NT2/D1 (cell line): ENCODE measurements at regions not wholly inside any gene's neighbourhood (a gene's known extent, or its start where the extent isn't known, plus 50 kb on each side); places are given as distances from the start of the nearest gene placed in this dataset.

Experiments used
- SUZ12 ChIP-seq: IDR thresholded peaks from 2 replicates; pipeline ENCODE4 v1.6.1; 2011; ENCODE audit not compliant: insufficient read length, insufficient read depth; ENCODE audit errors: extremely low read depth
- YY1 ChIP-seq: IDR thresholded peaks from 2 replicates; pipeline ENCODE4 v1.6.1; 2011; ENCODE audit not compliant: insufficient read length, insufficient read depth
- ZNF274 ChIP-seq: IDR thresholded peaks from 2 replicates; pipeline ENCODE4 v1.6.1; 2011; ENCODE audit warnings: mild to moderate bottlenecking, low read depth, low read length

DNA sequence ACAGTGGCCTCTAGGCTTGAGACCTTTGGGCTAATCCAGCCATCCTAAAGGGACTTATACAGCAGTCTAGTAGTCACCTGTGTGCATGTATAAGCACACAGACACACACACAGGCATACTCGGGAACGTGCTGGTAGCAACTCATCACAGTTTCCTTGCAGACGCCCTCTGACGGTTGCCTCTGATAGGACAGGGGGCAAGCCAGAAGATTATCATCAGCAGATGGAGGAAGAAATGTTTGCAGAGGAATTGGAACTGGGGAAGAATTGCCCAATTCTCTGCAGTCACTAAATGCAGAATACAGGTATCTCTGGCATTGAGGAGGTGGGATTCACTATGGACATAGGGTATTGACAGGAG, 222.2 kb downstream of the C1orf94 start:
- TF ChIP-seq YY1: no peak
- no peak for TF ChIP-seq ZNF274
- TF ChIP-seq SUZ12: no peak
